Vagina (tissue), 2 donors: ENCODE measurements at regions not wholly inside any gene's neighbourhood (a gene's known extent, or its start where the extent isn't known, plus 50 kb on each side); places are given as distances from the start of the nearest gene placed in this dataset.

ENCODE experiments used
- CTCF ChIP-seq, 3 experiments: fragments of 450-650 bp in 2 of 3; fragments of 200-600 bp in 1 of 3; sonication (generic) in 1 of 3; IDR thresholded peaks; one replicate each; pipeline ENCODE4 v1.5.1; 2017 to 2019; ENCODE audit warnings: antibody characterized with exemption in 3 of 3, mild to moderate bottlenecking in 2 of 3, moderate library complexity in 2 of 3
- POLR2A ChIP-seq, 2 donors: fragments of 450-650 bp; IDR thresholded peaks; one replicate each; pipeline ENCODE4 v1.6.1; 2017; ENCODE audit warnings: antibody characterized with exemption in 2 of 2, mild to moderate bottlenecking in 2 of 2, moderate library complexity in 2 of 2
- POLR2AphosphoS5 ChIP-seq, 2 donors: sonication (generic); formaldehyde crosslinking; IDR thresholded peaks; one replicate each; pipeline ENCODE4 v1.9.0; 2017; ENCODE audit warnings: antibody characterized with exemption in 2 of 2, mild to moderate bottlenecking in 2 of 2, low read depth in 1 of 2; ENCODE audit not compliant: insufficient read depth in 1 of 2

DNA sequence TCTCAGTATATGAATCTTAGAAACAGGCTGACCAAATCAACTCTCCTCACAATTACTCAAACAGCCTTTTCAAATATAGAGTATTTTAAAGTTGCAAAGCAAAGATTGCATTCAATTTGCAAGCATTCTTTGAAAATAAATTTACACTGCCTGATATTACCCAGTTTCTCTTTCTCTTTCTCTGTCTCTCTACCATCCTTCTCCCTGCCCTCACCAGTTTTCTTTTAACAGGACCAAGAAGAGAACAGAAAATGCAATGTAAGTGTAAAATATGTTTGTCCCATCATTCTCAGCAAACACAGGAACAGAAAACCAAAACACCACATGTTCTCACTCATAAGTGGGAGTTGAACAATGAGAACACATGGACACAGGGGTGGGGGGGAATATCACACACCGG, 520.3 kb upstream of the USP15 start:
- TF ChIP-seq CTCF (IDR thresholded peaks at IDR 0.05) (no peak), POLR2A (IDR thresholded peaks at IDR 0.05) (no peak), POLR2AphosphoS5 (IDR thresholded peaks at IDR 0.05; ENCODE audit: insufficient read depth in 1 of 2, low read depth in 1 of 2) (no peak)
